NCI-H345 treated with DMSO at 0.1 percent for 48 hours (cell line): ENCODE measurements at regions not wholly inside any gene's neighbourhood (a gene's known extent, or its start where the extent isn't known, plus 50 kb on each side); places are given as distances from the start of the nearest gene placed in this dataset.

Experiments
- DNase-seq: peaks from one replicate; lab custom pipeline; 2025; ENCODE audit not compliant: unreplicated experiment; lab: John Stamatoyannopoulos, UW

DNA sequence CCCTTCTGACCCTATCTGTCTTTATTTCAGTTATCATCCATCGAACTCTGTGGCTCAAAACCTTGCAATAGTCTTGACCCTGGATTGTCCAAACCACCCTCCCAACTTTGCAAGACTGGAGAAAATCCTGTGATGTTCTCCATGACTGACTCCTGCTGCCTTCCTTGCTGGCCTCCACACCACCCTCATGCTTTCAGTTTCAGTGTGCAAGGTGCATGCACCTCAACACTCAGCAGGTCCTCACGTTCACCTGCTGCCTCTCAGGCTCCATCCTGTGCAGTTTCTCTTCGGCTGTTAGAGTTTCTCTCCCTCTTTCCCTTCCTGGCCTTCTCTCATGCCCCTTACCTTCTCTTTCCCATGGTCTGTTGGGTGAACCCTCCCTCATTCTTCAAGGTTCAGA lies 59.4 kb upstream of the ASIC2 start:
- DNase-seq, result no peak

GRCh38 chr17:33356266-33356665 lies 63.2 kb upstream of the ASIC2 start:
- no peak for DNase-seq

GRCh38 chr17:33363475-33363874 lies 70.4 kb upstream of the ASIC2 start:
- DNase-seq, result no peak

DNA sequence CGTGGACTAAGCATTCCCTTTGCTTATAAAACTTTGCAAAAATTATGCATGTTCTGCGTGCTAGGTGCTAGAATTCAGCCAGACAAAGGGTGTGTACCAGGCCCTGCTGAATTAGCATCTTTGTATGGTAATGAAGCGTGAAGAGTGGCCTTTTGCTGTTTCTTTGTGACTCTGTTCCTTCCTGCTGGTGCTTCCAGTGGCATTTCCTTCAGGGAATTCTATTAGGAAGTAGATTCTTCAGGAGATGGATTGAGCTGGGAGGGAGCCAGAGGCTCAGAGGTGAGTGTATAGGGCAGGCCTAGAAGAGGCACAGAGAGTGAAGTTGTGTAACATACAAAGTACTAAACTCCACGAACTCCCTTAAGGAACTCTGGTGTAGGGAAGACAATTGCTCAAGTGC lies 73.9 kb upstream of the ASIC2 start:
- no peak for DNase-seq

DNA sequence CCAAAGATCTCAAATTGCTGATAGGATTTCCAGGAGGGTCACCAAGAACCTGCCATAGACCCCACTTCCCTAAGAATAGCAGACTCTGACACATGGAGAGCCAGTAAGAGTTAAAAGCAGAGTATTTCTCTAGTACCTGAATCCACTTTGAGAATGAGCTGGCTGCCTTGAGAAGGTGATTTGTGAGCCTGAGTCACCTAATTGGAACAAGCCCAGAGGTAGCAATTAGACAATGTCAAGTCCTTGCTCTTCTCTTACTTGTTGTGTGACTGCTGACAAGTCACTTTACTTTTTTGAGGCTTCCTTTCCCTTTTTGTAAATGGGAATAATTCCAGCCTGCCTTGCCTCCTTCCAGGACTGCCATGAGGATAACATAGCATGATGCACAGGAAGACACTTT lies 76.1 kb upstream of the ASIC2 start:
- DNase-seq, result no peak

- DNase-seq, result no peak
Observed at GRCh38 chr17:33369876-33370275, 76.8 kb upstream of the ASIC2 start.

DNA sequence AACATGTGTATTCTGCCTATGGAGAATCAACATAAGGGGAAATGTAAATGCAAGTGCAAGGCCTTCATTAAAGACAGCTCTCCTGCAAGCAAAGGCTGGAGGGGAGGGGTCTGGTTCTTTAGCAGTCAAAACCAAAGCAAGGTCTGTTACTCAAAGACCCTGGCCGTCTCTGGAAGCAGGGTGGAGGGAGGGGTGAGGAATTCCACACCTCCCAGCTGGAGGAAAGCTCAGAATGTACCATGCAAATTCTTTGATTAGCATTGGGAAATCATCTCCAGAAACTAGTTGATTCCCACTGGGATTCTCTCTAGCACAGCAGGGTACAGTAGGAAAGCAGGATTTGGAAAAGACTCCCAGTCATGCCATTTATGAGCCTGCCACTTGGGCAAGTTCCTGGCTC lies 77.3 kb upstream of the ASIC2 start:
- DNase-seq, result no peak

GRCh38 chr17:33371377-33371776 lies 78.3 kb upstream of the ASIC2 start:
- no peak for DNase-seq

DNA sequence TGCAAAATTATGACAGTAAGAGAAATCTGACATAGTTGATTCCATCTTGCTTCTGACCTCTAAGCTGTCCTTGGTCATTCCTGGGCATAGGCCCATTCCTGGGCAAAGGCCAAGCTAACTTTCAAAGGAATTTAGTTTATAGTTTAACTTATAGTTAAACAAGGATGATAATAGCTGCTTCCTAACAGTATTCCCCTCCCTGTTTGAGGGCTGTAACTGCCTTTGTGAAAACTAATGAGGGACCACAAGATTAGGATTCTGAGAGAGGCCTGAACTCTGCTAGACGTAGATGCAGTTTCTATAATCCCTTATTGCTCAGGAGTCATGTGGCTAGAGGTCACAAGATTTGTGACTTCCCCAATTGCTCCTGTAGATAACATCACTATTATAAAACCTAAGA lies 80.2 kb upstream of the ASIC2 start:
- no peak for DNase-seq

DNA sequence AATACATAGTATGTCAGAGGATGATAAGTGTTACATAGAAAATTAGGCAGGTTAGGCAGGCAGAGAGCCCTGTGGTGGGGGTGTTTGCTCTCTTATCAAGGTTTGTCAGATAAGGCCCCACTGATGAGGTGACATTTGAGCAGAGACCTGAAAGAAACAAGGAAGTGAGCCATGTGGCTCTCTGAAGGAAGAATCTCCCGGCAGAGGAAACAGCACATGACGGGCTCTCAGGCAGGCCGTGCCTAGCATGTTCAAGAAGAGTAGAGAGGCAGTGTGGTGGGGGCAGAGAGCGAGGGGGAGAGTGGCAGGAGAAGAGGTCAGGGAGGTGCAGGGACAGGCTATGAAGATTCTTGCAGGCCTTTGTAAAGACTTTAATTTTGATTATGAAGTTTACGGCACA lies 82.0 kb upstream of the ASIC2 start:
- DNase-seq, result no peak

GRCh38 chr17:33375783-33376182 lies 82.7 kb upstream of the ASIC2 start:
- DNase-seq, result no peak

DNA sequence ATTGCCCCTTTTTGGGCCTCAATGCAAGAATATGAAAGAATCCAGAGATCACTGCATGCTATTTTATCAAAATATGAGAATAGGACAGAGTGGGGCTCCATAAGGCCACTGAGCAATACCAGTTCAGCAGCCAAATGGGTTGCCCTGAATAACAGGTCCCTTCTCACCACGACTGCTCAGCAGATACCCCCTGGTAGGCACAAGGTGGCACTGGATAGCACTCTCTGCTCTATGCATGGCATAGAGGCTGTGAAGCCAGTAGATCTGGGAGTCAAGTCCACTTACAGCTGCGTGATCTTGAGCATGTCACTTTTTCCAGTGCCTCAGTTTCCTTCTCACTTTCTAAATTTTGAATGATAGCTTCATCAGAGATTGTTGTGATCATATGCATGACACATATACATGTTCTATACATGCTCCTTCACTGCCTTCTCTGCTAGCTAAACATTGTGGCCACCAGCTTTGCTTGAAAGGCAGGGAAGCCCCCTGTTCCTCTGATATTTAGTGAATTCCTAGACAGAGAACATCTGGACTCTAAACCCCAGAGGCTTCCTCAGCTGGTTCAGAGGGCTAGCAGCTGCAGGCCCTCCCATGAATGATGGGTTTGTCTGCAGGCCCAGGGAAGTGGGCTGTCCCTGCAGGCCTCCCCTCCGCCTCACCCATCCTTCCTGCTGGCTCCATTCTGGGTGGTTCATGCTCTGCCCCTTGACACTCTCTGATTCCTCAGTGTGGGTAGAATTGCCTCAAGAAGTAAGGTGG lies 84.9 kb upstream of the ASIC2 start:
- DNase-seq, result no peak

- DNase-seq, result no peak
Observed at GRCh38 chr17:33381201-33381600, 88.1 kb upstream of the ASIC2 start.

DNA sequence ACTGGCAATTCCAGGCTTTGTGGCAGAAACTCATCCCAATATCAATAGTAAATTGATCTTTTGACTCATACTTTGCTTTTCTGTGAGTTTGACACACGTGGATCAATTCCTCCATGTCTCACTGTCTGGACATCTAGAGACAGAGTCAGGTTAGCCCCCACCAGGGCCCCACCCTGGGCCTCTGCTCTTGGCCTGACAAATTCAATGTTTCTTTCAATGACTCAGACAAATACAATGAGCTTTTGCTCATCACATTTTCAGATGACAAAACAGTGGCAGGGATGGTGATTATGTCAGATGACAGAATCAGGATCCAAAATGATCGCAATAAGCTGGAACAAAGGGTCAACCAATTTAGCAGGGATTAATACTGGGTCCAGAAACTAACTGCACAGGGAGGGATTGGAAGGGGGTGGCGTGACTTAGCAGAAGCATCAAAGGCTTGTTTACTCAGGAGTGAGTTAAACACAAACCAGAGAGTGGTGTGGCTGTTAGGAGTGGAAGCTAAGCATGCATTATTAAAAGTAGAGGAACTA lies 90.5 kb upstream of the ASIC2 start:
- DNase-seq, result no peak

DNA sequence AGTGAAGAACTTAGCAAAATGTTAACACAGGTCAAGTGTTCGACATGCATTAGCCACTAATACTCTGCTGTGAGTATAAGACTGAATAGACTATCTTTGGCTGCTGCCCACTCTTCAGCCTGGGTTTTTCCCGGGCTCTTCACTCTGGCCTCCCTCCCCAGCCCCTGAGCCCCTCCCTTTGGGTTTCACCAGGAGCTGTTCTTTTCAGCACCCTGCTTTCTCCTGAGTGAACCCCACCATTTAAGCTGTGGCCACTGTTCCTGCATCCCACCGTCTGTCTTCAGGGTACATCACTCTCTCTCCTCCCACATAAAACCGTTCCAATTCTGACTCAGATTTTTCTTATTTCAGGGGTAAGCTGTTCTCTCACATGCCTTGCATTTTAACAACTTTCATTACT lies 92.0 kb upstream of the ASIC2 start:
- no peak for DNase-seq

DNA sequence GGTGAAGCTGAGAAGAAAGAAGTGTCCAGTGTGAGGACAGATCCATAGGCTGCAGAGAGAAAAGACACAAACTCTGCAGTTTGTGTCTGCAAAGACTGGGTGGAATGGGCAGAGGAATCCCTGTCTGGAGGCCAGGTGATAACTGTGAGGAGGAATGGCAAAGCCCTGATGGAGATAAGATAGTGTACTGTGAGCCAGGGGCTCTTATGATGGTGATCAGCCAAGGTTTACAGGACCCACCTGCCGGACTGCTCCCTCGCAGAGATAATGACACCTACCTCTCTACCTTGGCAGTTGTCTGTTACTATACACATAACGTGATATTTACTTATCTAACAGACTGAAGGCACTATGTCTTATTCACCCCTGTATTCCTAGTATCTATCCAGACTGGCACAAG lies 92.6 kb upstream of the ASIC2 start:
- no peak for DNase-seq

- DNase-seq, result no peak
Observed at GRCh38 chr17:33387406-33387805, 94.3 kb upstream of the ASIC2 start.

- no peak for DNase-seq
Observed at GRCh38 chr17:33389504-33390135, 96.5 kb upstream of the ASIC2 start.

GRCh38 chr17:33390479-33391176 lies 97.5 kb upstream of the ASIC2 start:
- DNase-seq, result no peak

DNA sequence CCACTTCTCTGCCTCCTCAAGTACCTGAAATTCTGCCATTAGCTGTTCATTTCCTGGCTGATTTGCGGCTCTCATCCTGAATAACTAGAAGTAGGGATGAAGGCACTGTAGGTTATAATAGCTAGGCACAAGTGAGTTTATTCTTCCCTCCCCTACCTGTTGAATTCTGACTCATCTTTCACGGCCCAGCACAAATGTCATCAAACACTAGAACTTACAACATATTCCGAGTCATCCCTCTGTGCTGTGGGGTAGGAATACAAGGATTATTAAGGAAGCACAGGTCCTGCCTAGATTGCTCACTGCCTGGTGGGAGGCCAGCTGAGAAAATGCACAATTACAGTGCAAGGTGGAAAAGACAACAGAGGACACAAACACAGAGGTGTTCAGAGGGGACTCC lies 103.7 kb upstream of the ASIC2 start:
- no peak for DNase-seq

GRCh38 chr17:33398386-33398785 lies 105.3 kb upstream of the ASIC2 start:
- DNase-seq, result no peak

DNA sequence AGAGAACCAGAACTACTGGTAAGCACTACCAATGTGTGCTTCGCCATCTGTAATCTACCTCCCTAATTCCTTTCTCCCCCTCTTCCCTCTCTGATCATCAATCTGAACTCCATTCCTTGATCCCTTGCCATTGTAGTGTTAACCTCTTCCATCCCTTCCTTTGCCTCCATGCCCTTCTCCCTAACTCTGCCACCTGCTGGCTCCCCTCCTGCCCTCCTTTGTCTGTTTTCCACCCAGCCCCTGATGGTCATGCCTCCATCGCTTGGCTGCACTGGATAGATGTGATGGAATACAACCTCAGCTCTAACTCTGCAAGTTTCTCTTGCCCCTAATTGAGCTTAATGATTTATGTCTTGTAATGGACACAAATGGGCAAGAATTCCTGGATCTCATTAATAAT lies 108.2 kb upstream of the ASIC2 start:
- DNase-seq, result no peak
